GM13977 (cell line): ENCODE measurements at regions not wholly inside any gene's neighbourhood (a gene's known extent, or its start where the extent isn't known, plus 50 kb on each side); places are given as distances from the start of the nearest gene placed in this dataset.

Source experiments
- DNase-seq: peaks from one replicate; pipeline ENCODE4 v3.0.0; 2012; ENCODE audit warnings: low spot score
- CTCF ChIP-seq: IDR thresholded peaks from 2 replicates; pipeline ENCODE4 v1.5.1; 2012; ENCODE audit warnings: mild to moderate bottlenecking, control low read depth; ENCODE audit not compliant: insufficient read depth; ENCODE audit errors: extremely low read depth, missing control alignments
- in situ Hi-C: fragments of 300-500 bp; cut with MboI; formaldehyde crosslinking; loops from one replicate; pipeline ENCODE4 v1.12.0; 2022; ENCODE audit warnings: low sequenced_read_pairs, low pct_unique_long_range_greater_than_20kb, mixed read lengths, inconsistent platforms; ENCODE audit not compliant: unreplicated experiment

- in situ Hi-C loops, result no loop called here
- peak; percentile 40 for DNase-seq
- no peak for TF ChIP-seq CTCF
Observed at GRCh38 chr19:30225676-30226463, 146.3 kb upstream of the ZNF536 start.

GRCh38 chr19:30226464-30227011 lies 145.6 kb upstream of the ZNF536 start:
- in situ Hi-C loops, result no loop called here
- no peak for TF ChIP-seq CTCF
- peak; percentile 48 for DNase-seq

- no peak for DNase-seq
- in situ Hi-C loops, result no loop called here
- no peak for TF ChIP-seq CTCF
Observed at GRCh38 chr19:30227012-30227621, 145.1 kb upstream of the ZNF536 start.

GRCh38 chr19:30227661-30228112 lies 144.5 kb upstream of the ZNF536 start:
- in situ Hi-C loops, result no loop called here
- peak; percentile 91 for DNase-seq
- TF ChIP-seq CTCF, result peak; percentile 74

GRCh38 chr19:30228113-30228834 lies 143.9 kb upstream of the ZNF536 start:
- peak; percentile 52 for DNase-seq
- in situ Hi-C loops, result no loop called here
- no peak for TF ChIP-seq CTCF

- peak; percentile 26 for DNase-seq
- in situ Hi-C loops, result no loop called here
- TF ChIP-seq CTCF, result no peak
Observed at GRCh38 chr19:30228835-30229524, 143.2 kb upstream of the ZNF536 start.
